ENCODE measurements at regions not wholly inside any gene's neighbourhood (a gene's known extent, or its start where the extent isn't known, plus 50 kb on each side); places are given as distances from the start of the nearest gene placed in this dataset.

- H3K27me3 Mint-ChIP-seq (ENCODE audit: unreplicated experiment), result no peaks in the 10 kb centered on the region
- no peak overlapping the region for H3K27ac Mint-ChIP-seq (ENCODE audit: unreplicated experiment)
- H3K4me3 Mint-ChIP-seq (ENCODE audit: unreplicated experiment), result no peak overlapping the region
- H3K36me3 Mint-ChIP-seq (ENCODE audit: unreplicated experiment), result peaks cover 3% of the 10 kb centered on the region
- TF ChIP-seq CTCF (IDR thresholded peaks at IDR 0.05), result no peak
- no peaks in the 10 kb centered on the region for H3K4me1 Mint-ChIP-seq (ENCODE audit: unreplicated experiment)
- H3K9me3 Mint-ChIP-seq (ENCODE audit: unreplicated experiment), result peaks cover 29% of the 10 kb centered on the region
- no peak for DNase-seq (ENCODE audit: extremely low spot score, unreplicated experiment)
Observed at GRCh38 chr2:181294979-181295378, 162.2 kb upstream of the ITGA4 start.

- Mint-ChIP-seq H3K4me1 (ENCODE audit: unreplicated experiment) (peaks cover 1% of the 10 kb centered on the region), H3K4me3 (ENCODE audit: unreplicated experiment) (no peak overlapping the region), H3K27ac (ENCODE audit: unreplicated experiment) (no peak overlapping the region), H3K36me3 (ENCODE audit: unreplicated experiment) (peaks cover 3% of the 10 kb centered on the region), H3K9me3 (ENCODE audit: unreplicated experiment) (peaks cover 24% of the 10 kb centered on the region), H3K27me3 (ENCODE audit: unreplicated experiment) (no peaks in the 10 kb centered on the region)
- no peak for DNase-seq (ENCODE audit: extremely low spot score, unreplicated experiment)
- TF ChIP-seq CTCF (IDR thresholded peaks at IDR 0.05), result no peak
Observed at GRCh38 chr2:181300600-181301291, 156.4 kb upstream of the ITGA4 start.

- Mint-ChIP-seq H3K4me1 (ENCODE audit: unreplicated experiment) (peaks cover 25% of the 10 kb centered on the region), H3K27me3 (ENCODE audit: unreplicated experiment) (no peaks in the 10 kb centered on the region), H3K4me3 (ENCODE audit: unreplicated experiment) (no peak overlapping the region), H3K27ac (ENCODE audit: unreplicated experiment) (no peak overlapping the region), H3K9me3 (ENCODE audit: unreplicated experiment) (no peaks in the 10 kb centered on the region), H3K36me3 (ENCODE audit: unreplicated experiment) (no peaks in the 10 kb centered on the region)
- no peak for DNase-seq (ENCODE audit: extremely low spot score, unreplicated experiment)
- no peak for TF ChIP-seq CTCF (IDR thresholded peaks at IDR 0.05)
Observed at GRCh38 chr2:181304011-181304844, 153.0 kb upstream of the ITGA4 start.

- DNase-seq (ENCODE audit: extremely low spot score, unreplicated experiment), result no peak
- H3K4me3 Mint-ChIP-seq (ENCODE audit: unreplicated experiment), result no peak overlapping the region
- no peaks in the 10 kb centered on the region for H3K27me3 Mint-ChIP-seq (ENCODE audit: unreplicated experiment)
- TF ChIP-seq CTCF (IDR thresholded peaks at IDR 0.05), result no peak
- no peak overlapping the region for H3K27ac Mint-ChIP-seq (ENCODE audit: unreplicated experiment)
- H3K36me3 Mint-ChIP-seq (ENCODE audit: unreplicated experiment), result no peaks in the 10 kb centered on the region
- no peaks in the 10 kb centered on the region for H3K9me3 Mint-ChIP-seq (ENCODE audit: unreplicated experiment)
- H3K4me1 Mint-ChIP-seq (ENCODE audit: unreplicated experiment), result peaks cover 29% of the 10 kb centered on the region
Observed at GRCh38 chr2:181305301-181306123, 151.7 kb upstream of the ITGA4 start.
